CD4-positive, alpha-beta T cell (primary cell): ENCODE measurements at regions not wholly inside any gene's neighbourhood (a gene's known extent, or its start where the extent isn't known, plus 50 kb on each side); places are given as distances from the start of the nearest gene placed in this dataset.

Experiments used
- ATAC-seq: fragments of 200-7000 bp; cut with Tn5 transposase; one replicate; pipeline ENCODE4 v1.10.0; 2022; ENCODE audit warnings: mild to moderate bottlenecking; ENCODE audit not compliant: poor library complexity
- CTCF ChIA-PET: fragments of 350-600 bp; sonication (Branson Sonifier 250); formaldehyde crosslinking; loops from one replicate; lab custom pipeline; 2021; ENCODE audit warnings: antibody characterized with exemption, inconsistent platforms; lab: Charles Lee
- POLR2A ChIA-PET: fragments of 350-600 bp; sonication (Branson Sonifier 250); formaldehyde crosslinking; loops from one replicate; lab custom pipeline; 2021; ENCODE audit warnings: antibody characterized with exemption, inconsistent platforms; lab: Charles Lee
- DNase-seq, 14 experiments: peaks; one replicate each; pipeline ENCODE4 v3.0.0-alpha.2; 2013 to 2020; ENCODE audit warnings: mixed read lengths in 2 of 14
- H3K27ac ChIP-seq, 2 donors: one replicate each; pipeline versions ENCODE4 v1.5.1 to v1.7.0; 2013; ENCODE audit warnings: low read length in 2 of 2, low read depth in 1 of 2, mild to moderate bottlenecking in 1 of 2
- H3K27me3 ChIP-seq, 2 experiments: 1 replicate in 1 of 2; 2 replicates in 1 of 2; pipeline versions ENCODE4 v1.6.1 to v1.7.0; 2013; ENCODE audit warnings: low read length in 2 of 2, control low read depth in 1 of 2, mild to moderate bottlenecking in 1 of 2, moderate library complexity in 1 of 2; ENCODE audit not compliant: insufficient read depth in 2 of 2, control insufficient read depth in 1 of 2
- H3K36me3 ChIP-seq: one replicate; pipeline ENCODE4 v1.6.1; 2013; ENCODE audit warnings: low read length, control low read depth; ENCODE audit not compliant: insufficient read depth
- H3K4me1 ChIP-seq: one replicate; pipeline ENCODE4 v1.6.1; 2013; ENCODE audit warnings: low read length, control low read depth; ENCODE audit not compliant: insufficient read depth
- H3K4me3 ChIP-seq: one replicate; pipeline ENCODE4 v1.5.1; 2013; ENCODE audit warnings: mild to moderate bottlenecking, low read length, moderate library complexity
- H3K9me3 ChIP-seq, 2 experiments: 1 replicate in 1 of 2; 2 replicates in 1 of 2; pipeline versions ENCODE4 v1.6.1 to v1.7.0; 2013; ENCODE audit warnings: low read length in 2 of 2, mild to moderate bottlenecking in 2 of 2, control low read depth in 1 of 2, moderate library complexity in 1 of 2; ENCODE audit not compliant: control insufficient read depth in 1 of 2, insufficient read depth in 1 of 2
- H3K27ac Mint-ChIP-seq: one replicate; pipeline ENCODE4 v1.8.0; 2020; ENCODE audit warnings: mixed read lengths
- H3K27me3 Mint-ChIP-seq: one replicate; pipeline ENCODE4 v1.8.0; 2021; ENCODE audit warnings: mixed read lengths
- H3K36me3 Mint-ChIP-seq: one replicate; pipeline ENCODE4 v1.8.0; 2021; ENCODE audit warnings: low read depth, mixed read lengths
- H3K4me1 Mint-ChIP-seq: one replicate; pipeline ENCODE4 v1.8.0; 2021; ENCODE audit warnings: low read depth, mixed read lengths
- H3K4me3 Mint-ChIP-seq: one replicate; pipeline ENCODE4 v1.8.0; 2020; ENCODE audit warnings: mild to moderate bottlenecking, mixed read lengths
- H3K9me3 Mint-ChIP-seq: one replicate; pipeline ENCODE4 v1.8.0; 2020; ENCODE audit warnings: mixed read lengths
- intact Hi-C, 2 experiments: fragments of 100-400 bp; cut with DNase I in 1 of 2; cut with micrococcal nuclease in 1 of 2; formaldehyde crosslinking; loops; one replicate each; pipeline versions ENCODE4 v1.15.1 to v1.9.0; 2023 to 2025; cut with DNase I, micrococcal nuclease
- TF ChIP-seq, protein P1 (sequence below): fragments of 200-600 bp; IDR thresholded peaks from one replicate; pipeline ENCODE4 v1.8.0; 2022; ENCODE audit warnings: antibody characterized with exemption, mild to moderate bottlenecking

DNA sequence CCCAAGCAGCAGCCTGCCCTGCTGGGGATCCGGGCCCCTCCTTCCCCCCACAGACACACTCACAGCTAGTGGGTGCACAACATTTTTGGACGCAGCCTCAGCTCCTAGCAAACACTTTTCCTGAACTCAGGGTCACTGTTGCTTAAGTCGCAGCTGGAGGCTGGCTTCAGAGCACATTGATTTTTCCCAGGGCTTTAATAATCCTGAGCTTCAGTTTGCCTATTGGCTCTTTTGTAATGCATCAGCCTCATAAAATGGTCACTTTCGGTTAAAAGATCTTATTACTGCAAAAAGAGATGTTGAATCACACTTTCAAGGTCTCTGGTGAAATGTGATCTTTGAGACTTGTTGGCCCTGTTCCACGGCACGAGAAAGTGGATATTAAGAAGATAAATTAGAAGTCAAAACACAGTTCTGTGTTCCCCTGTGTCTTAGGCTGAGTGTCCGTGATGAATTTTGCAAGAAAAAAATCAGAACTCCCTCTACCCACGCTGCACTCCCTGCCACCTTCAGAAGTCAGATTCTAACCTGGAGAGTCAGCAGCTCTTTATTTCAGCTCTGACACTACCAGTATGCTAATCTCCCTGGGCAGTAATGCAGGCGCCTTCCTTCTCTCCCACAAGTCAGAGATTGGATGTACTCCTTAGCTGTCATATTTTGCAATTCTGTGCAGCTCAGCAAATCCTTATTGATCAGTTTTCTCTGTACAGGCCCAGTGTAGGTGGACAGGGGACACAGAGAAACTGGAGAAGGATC, 158.2 kb upstream of the E2F8 start:
- H3K27ac Mint-ChIP-seq = no peak overlapping the region
- TF ChIP-seq, protein P1, sequence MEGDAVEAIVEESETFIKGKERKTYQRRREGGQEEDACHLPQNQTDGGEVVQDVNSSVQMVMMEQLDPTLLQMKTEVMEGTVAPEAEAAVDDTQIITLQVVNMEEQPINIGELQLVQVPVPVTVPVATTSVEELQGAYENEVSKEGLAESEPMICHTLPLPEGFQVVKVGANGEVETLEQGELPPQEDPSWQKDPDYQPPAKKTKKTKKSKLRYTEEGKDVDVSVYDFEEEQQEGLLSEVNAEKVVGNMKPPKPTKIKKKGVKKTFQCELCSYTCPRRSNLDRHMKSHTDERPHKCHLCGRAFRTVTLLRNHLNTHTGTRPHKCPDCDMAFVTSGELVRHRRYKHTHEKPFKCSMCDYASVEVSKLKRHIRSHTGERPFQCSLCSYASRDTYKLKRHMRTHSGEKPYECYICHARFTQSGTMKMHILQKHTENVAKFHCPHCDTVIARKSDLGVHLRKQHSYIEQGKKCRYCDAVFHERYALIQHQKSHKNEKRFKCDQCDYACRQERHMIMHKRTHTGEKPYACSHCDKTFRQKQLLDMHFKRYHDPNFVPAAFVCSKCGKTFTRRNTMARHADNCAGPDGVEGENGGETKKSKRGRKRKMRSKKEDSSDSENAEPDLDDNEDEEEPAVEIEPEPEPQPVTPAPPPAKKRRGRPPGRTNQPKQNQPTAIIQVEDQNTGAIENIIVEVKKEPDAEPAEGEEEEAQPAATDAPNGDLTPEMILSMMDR = no peak
- no peaks in the 10 kb centered on the region for H3K4me1 Mint-ChIP-seq
- peaks cover 15% of the 10 kb centered on the region for H3K27me3 Mint-ChIP-seq
- ChIA-PET CTCF (no interaction called here), POLR2A (no interaction called here)
- no peaks in the 10 kb centered on the region for H3K9me3 ChIP-seq
- no peak overlapping the region for H3K4me3 Mint-ChIP-seq
- no peaks in the 10 kb centered on the region for H3K9me3 Mint-ChIP-seq
- no peaks in the 10 kb centered on the region for H3K36me3 ChIP-seq
- no peaks in the 10 kb centered on the region for H3K4me1 ChIP-seq
- no peaks in the 10 kb centered on the region for H3K27me3 ChIP-seq
- no peak overlapping the region for H3K4me3 ChIP-seq
- no peak for DNase-seq
- H3K36me3 Mint-ChIP-seq = no peaks in the 10 kb centered on the region
- ATAC-seq = no peak
- intact Hi-C loops = no loop called here
- no peak overlapping the region for H3K27ac ChIP-seq

DNA sequence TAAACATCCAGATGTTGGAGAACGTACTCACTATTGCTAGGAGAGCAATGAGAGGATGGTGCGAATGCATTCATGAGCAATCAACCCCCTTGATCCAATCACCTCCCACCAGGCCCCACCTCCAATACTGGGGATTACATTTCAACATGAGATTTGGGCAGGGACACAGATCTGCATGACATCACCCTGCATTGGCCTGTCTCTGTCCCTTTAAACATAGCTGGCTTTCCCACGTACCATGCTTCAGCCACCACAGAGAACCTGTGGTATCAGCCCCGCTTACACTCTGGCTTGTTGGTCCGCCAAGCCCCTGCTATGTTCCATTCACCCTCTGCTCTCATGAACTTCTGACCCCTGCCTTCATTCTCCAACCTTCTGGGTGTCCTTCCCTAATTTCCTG, 157.5 kb upstream of the E2F8 start:
- no peaks in the 10 kb centered on the region for H3K4me1 ChIP-seq
- H3K9me3 ChIP-seq = no peaks in the 10 kb centered on the region
- Mint-ChIP-seq H3K4me3 (no peak overlapping the region), H3K9me3 (no peaks in the 10 kb centered on the region), H3K27me3 (peaks cover 8% of the 10 kb centered on the region), H3K4me1 (no peaks in the 10 kb centered on the region), H3K27ac (no peak overlapping the region), H3K36me3 (no peaks in the 10 kb centered on the region)
- DNase-seq = no peak
- no peak for ATAC-seq
- intact Hi-C loops = no loop called here
- no peaks in the 10 kb centered on the region for H3K27me3 ChIP-seq
- H3K4me3 ChIP-seq = no peak overlapping the region
- no peaks in the 10 kb centered on the region for H3K36me3 ChIP-seq
- TF ChIP-seq, protein P1 = no peak
- CTCF ChIA-PET = no interaction called here
- POLR2A ChIA-PET = no interaction called here
- H3K27ac ChIP-seq = no peak overlapping the region

DNA sequence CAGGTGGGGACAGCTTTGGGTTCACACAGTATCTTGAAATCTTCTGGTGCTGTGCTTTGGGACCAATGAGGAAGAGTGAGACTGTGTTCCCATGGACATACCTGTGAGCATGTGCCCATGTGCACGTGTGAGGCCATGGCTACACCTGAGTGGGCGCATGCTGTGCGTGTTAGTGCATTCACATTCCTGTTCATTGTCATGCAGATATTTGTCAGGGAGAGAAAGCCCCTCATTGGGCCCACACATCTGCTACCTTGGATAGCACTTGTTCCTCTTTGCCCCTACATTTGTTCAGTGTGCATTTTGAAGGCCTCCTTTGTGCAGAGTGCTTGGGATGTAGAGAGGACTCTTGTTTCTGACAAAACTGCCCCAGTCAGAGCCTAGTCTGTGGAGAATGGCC, 154.3 kb upstream of the E2F8 start:
- TF ChIP-seq, protein P1 = no peak
- no peak for DNase-seq
- Histone ChIP-seq H3K9me3 (peaks cover 0 to 3% of the 10 kb centered on the region in 2 experiments), H3K4me1 (no peaks in the 10 kb centered on the region), H3K36me3 (no peaks in the 10 kb centered on the region), H3K4me3 (no peak overlapping the region), H3K27me3 (peaks cover 0 to 4% of the 10 kb centered on the region in 2 experiments), H3K27ac (no peak overlapping the region)
- H3K4me3 Mint-ChIP-seq = no peak overlapping the region
- no peaks in the 10 kb centered on the region for H3K9me3 Mint-ChIP-seq
- CTCF ChIA-PET = no interaction called here
- peaks cover 7% of the 10 kb centered on the region for H3K27me3 Mint-ChIP-seq
- no peaks in the 10 kb centered on the region for H3K4me1 Mint-ChIP-seq
- no peaks in the 10 kb centered on the region for H3K36me3 Mint-ChIP-seq
- H3K27ac Mint-ChIP-seq = no peak overlapping the region
- intact Hi-C loops = no loop called here
- no peak for ATAC-seq
- POLR2A ChIA-PET = no interaction called here
